ENCODE measurements at regions not wholly inside any gene's neighbourhood (a gene's known extent, or its start where the extent isn't known, plus 50 kb on each side); places are given as distances from the start of the nearest gene placed in this dataset.

GRCh38 chr18:44602380-44602779 is 78.3 kb upstream of the SETBP1 start:
- no peak overlapping the region for H3K4me3 Mint-ChIP-seq
- ATAC-seq (ENCODE audit: poor library complexity), result no peak
- Histone ChIP-seq H3K4me1 (ENCODE audit: insufficient read depth, low read length) (no peaks in the 10 kb centered on the region), H3K36me3 (ENCODE audit: insufficient read depth, low read length) (no peaks in the 10 kb centered on the region), H3K27ac (ENCODE audit: low read depth in 1 of 2, low read length in 2 of 2) (no peak overlapping the region), H3K9me3 (ENCODE audit: control insufficient read depth in 1 of 2, insufficient read depth in 1 of 2, low read length in 2 of 2) (no peaks in the 10 kb centered on the region), H3K4me3 (ENCODE audit: low read length) (no peak overlapping the region), H3K27me3 (ENCODE audit: control insufficient read depth in 1 of 2, insufficient read depth in 2 of 2, low read length in 2 of 2) (peaks cover 0 to 3% of the 10 kb centered on the region in 2 experiments)
- no peaks in the 10 kb centered on the region for H3K36me3 Mint-ChIP-seq (ENCODE audit: low read depth)
- H3K27ac Mint-ChIP-seq, result no peak overlapping the region
- no peaks in the 10 kb centered on the region for H3K9me3 Mint-ChIP-seq
- ChIA-PET CTCF (no interaction called here), POLR2A (no interaction called here)
- TF ChIP-seq CTCF (IDR thresholded peaks at IDR 0.05), result no peak
- intact Hi-C loops (cut with DNase I, micrococcal nuclease), result no loop called here
- no peaks in the 10 kb centered on the region for H3K27me3 Mint-ChIP-seq
- no peak for DNase-seq
- no peaks in the 10 kb centered on the region for H3K4me1 Mint-ChIP-seq (ENCODE audit: low read depth)

GRCh38 chr18:44602845-44603244 is 77.8 kb upstream of the SETBP1 start:
- H3K27me3 Mint-ChIP-seq, result no peaks in the 10 kb centered on the region
- Histone ChIP-seq H3K27ac (ENCODE audit: low read depth in 1 of 2, low read length in 2 of 2) (no peak overlapping the region), H3K9me3 (ENCODE audit: control insufficient read depth in 1 of 2, insufficient read depth in 1 of 2, low read length in 2 of 2) (no peaks in the 10 kb centered on the region), H3K4me1 (ENCODE audit: insufficient read depth, low read length) (no peaks in the 10 kb centered on the region), H3K36me3 (ENCODE audit: insufficient read depth, low read length) (no peaks in the 10 kb centered on the region), H3K4me3 (ENCODE audit: low read length) (no peak overlapping the region), H3K27me3 (ENCODE audit: control insufficient read depth in 1 of 2, insufficient read depth in 2 of 2, low read length in 2 of 2) (peaks cover 0 to 4% of the 10 kb centered on the region in 2 experiments)
- H3K36me3 Mint-ChIP-seq (ENCODE audit: low read depth), result no peaks in the 10 kb centered on the region
- no peak overlapping the region for H3K27ac Mint-ChIP-seq
- TF ChIP-seq CTCF (IDR thresholded peaks at IDR 0.05), result no peak
- POLR2A ChIA-PET, result no interaction called here
- H3K4me1 Mint-ChIP-seq (ENCODE audit: low read depth), result no peaks in the 10 kb centered on the region
- ATAC-seq (ENCODE audit: poor library complexity) (no peak), DNase-seq (no peak)
- no peak overlapping the region for H3K4me3 Mint-ChIP-seq
- CTCF ChIA-PET, result no interaction called here
- intact Hi-C loops (cut with DNase I, micrococcal nuclease), result no loop called here
- no peaks in the 10 kb centered on the region for H3K9me3 Mint-ChIP-seq

- ChIA-PET CTCF (no interaction called here), POLR2A (no interaction called here)
- H3K27me3 ChIP-seq (ENCODE audit: control insufficient read depth in 1 of 2, insufficient read depth in 2 of 2, low read length in 2 of 2), result peaks cover 0 to 4% of the 10 kb centered on the region in 2 experiments
- Mint-ChIP-seq H3K4me3 (no peak overlapping the region), H3K9me3 (no peaks in the 10 kb centered on the region), H3K27ac (no peak overlapping the region), H3K36me3 (ENCODE audit: low read depth) (no peaks in the 10 kb centered on the region), H3K27me3 (no peaks in the 10 kb centered on the region), H3K4me1 (ENCODE audit: low read depth) (no peaks in the 10 kb centered on the region)
- ATAC-seq (ENCODE audit: poor library complexity) (no peak), DNase-seq (no peak)
- intact Hi-C loops (cut with DNase I, micrococcal nuclease), result no loop called here
- no peaks in the 10 kb centered on the region for H3K9me3 ChIP-seq (ENCODE audit: control insufficient read depth in 1 of 2, insufficient read depth in 1 of 2, low read length in 2 of 2)
- H3K4me3 ChIP-seq (ENCODE audit: low read length), result no peak overlapping the region
- TF ChIP-seq CTCF (IDR thresholded peaks at IDR 0.05), result no peak
- H3K36me3 ChIP-seq (ENCODE audit: insufficient read depth, low read length), result no peaks in the 10 kb centered on the region
- no peak overlapping the region for H3K27ac ChIP-seq (ENCODE audit: low read depth in 1 of 2, low read length in 2 of 2)
- no peaks in the 10 kb centered on the region for H3K4me1 ChIP-seq (ENCODE audit: insufficient read depth, low read length)
Observed at GRCh38 chr18:44609181-44609941, 71.3 kb upstream of the SETBP1 start.
